Neuronal stem cell (in vitro differentiated cells): ENCODE measurements at regions not wholly inside any gene's neighbourhood (a gene's known extent, or its start where the extent isn't known, plus 50 kb on each side); places are given as distances from the start of the nearest gene placed in this dataset.

ENCODE experiments used
- DNase-seq: peaks from one replicate; pipeline ENCODE4 v3.0.0-alpha.2; 2013; ENCODE audit warnings: low spot score
- H2AFZ ChIP-seq: one replicate; pipeline ENCODE4 v1.6.1; 2013; ENCODE audit warnings: mild to moderate bottlenecking, low read length, inconsistent platforms
- H2AK5ac ChIP-seq: 2 replicates; pipeline ENCODE4 v1.6.1; 2013; ENCODE audit warnings: low read depth, mild to moderate bottlenecking, inconsistent platforms, low read length, moderate library complexity, mixed read lengths
- H2BK120ac ChIP-seq: 2 replicates; pipeline ENCODE4 v1.6.1; 2013; ENCODE audit warnings: low read depth, mild to moderate bottlenecking, inconsistent platforms, low read length, moderate library complexity, mixed read lengths
- H2BK12ac ChIP-seq: one replicate; pipeline ENCODE4 v1.6.1; 2013; ENCODE audit warnings: low read length, inconsistent platforms
- H2BK15ac ChIP-seq: 2 replicates; pipeline ENCODE4 v1.6.1; 2013; ENCODE audit warnings: mild to moderate bottlenecking, low read length, inconsistent platforms, mixed read lengths
- H2BK5ac ChIP-seq: one replicate; pipeline ENCODE4 v1.6.1; 2013; ENCODE audit warnings: inconsistent platforms, mild to moderate bottlenecking, low read length, moderate library complexity
- H3K14ac ChIP-seq: one replicate; pipeline ENCODE4 v1.6.1; 2013; ENCODE audit warnings: low read length, inconsistent platforms
- H3K18ac ChIP-seq: 2 replicates; pipeline ENCODE4 v1.6.1; 2013; ENCODE audit warnings: low read length, inconsistent platforms
- H3K23ac ChIP-seq: 2 replicates; pipeline ENCODE4 v1.6.1; 2013; ENCODE audit warnings: low read depth, mild to moderate bottlenecking, mixed read lengths, low read length, inconsistent platforms; ENCODE audit not compliant: poor library complexity
- H3K27ac ChIP-seq: replicated peaks from 3 replicates; pipeline ENCODE4 v1.5.1; 2013; ENCODE audit warnings: low read length, inconsistent platforms
- H3K27me3 ChIP-seq, 3 experiments: 2 replicates each; pipeline ENCODE4 v1.6.1; 2013; ENCODE audit warnings: low read length in 3 of 3, mild to moderate bottlenecking in 2 of 3, inconsistent platforms in 1 of 3, low read depth in 1 of 3, mixed read lengths in 1 of 3, moderate library complexity in 1 of 3; ENCODE audit not compliant: control insufficient read depth in 3 of 3, insufficient read depth in 3 of 3
- H3K36me3 ChIP-seq, 2 donors: replicated peaks in 1 of 2; 2 replicates each; pipeline ENCODE4 v1.6.1; 2013; ENCODE audit warnings: low read length in 2 of 2; ENCODE audit not compliant: control insufficient read depth in 2 of 2, insufficient read depth in 2 of 2
- H3K4ac ChIP-seq: 2 replicates; pipeline ENCODE4 v1.6.1; 2013; ENCODE audit warnings: inconsistent platforms, mild to moderate bottlenecking, low read length, moderate library complexity
- H3K4me1 ChIP-seq, 2 donors: 1 replicate in 1 of 2; 2 replicates in 1 of 2; pipeline ENCODE4 v1.6.1; 2013; ENCODE audit warnings: low read length in 2 of 2, low read depth in 1 of 2; ENCODE audit not compliant: control insufficient read depth in 2 of 2, insufficient read depth in 1 of 2
- H3K4me2 ChIP-seq: one replicate; pipeline ENCODE4 v1.6.1; 2013; ENCODE audit warnings: mild to moderate bottlenecking, low read length, inconsistent platforms; ENCODE audit not compliant: insufficient read depth, poor library complexity, severe bottlenecking
- H3K4me3 ChIP-seq, 2 donors: 2 replicates each; pipeline ENCODE4 v1.5.1; 2013; ENCODE audit warnings: low read length in 2 of 2, mild to moderate bottlenecking in 2 of 2, inconsistent platforms in 1 of 2, moderate library complexity in 1 of 2
- H3K79me1 ChIP-seq: one replicate; pipeline ENCODE4 v1.6.1; 2013; ENCODE audit warnings: low read depth, mild to moderate bottlenecking, inconsistent platforms, low read length, moderate library complexity
- H3K9ac ChIP-seq: one replicate; pipeline ENCODE4 v1.6.1; 2013; ENCODE audit warnings: mild to moderate bottlenecking, low read depth, low read length, inconsistent platforms; ENCODE audit not compliant: poor library complexity
- H3K9me3 ChIP-seq, 2 donors: replicated peaks in 1 of 2; 2 replicates each; pipeline versions ENCODE3 to v1.6.1; 2013; ENCODE audit warnings: low read length in 2 of 2, mild to moderate bottlenecking in 2 of 2, inconsistent platforms in 1 of 2, low read depth in 1 of 2, mixed read lengths in 1 of 2, moderate library complexity in 1 of 2; ENCODE audit not compliant: control insufficient read depth in 2 of 2, insufficient read depth in 1 of 2
- H4K8ac ChIP-seq: one replicate; pipeline ENCODE4 v1.6.1; 2013; ENCODE audit warnings: low read depth, mild to moderate bottlenecking, inconsistent platforms, low read length, moderate library complexity
- H4K91ac ChIP-seq: one replicate; pipeline ENCODE4 v1.6.1; 2013; ENCODE audit warnings: low read length, low read depth, mild to moderate bottlenecking, inconsistent platforms; ENCODE audit not compliant: poor library complexity
- WGBS, 2 donors: extraction: QIAGEN DNeasy Blood & Tissue Kit; methylation state at CpG; one replicate each; pipeline ENCODE4 v1.1.7; 2013; ENCODE audit warnings: missing lambda C conversion rate in 2 of 2, mixed read lengths in 1 of 2; ENCODE audit not compliant: insufficient read length in 2 of 2, insufficient replicate concordance in 1 of 2; ENCODE audit errors: extremely low coverage in 2 of 2; 5-methylcytosine and 5-hydroxymethylcytosine counted together

- WGBS, 2 donors: no CpG with 5 or more reads among the region's 3 CpGs
- no peak overlapping the region for H4K8ac ChIP-seq
- H2AFZ ChIP-seq: no peak overlapping the region
- H2BK5ac ChIP-seq: no peak overlapping the region
- no peak overlapping the region for H3K18ac ChIP-seq
- H3K9ac ChIP-seq: no peak overlapping the region
- H3K4me1 ChIP-seq: no peaks in the 10 kb centered on the region
- no peak overlapping the region for H2AK5ac ChIP-seq
- no peak overlapping the region for H2BK15ac ChIP-seq
- no peak overlapping the region for H3K14ac ChIP-seq
- no peak overlapping the region for H3K27ac ChIP-seq
- no peaks in the 10 kb centered on the region for H3K79me1 ChIP-seq
- no peak overlapping the region for H3K23ac ChIP-seq
- H3K4me3 ChIP-seq: no peak overlapping the region
- DNase-seq: no peak
- no peak overlapping the region for H3K4me2 ChIP-seq
- H3K27me3 ChIP-seq: no peaks in the 10 kb centered on the region
- H3K9me3 ChIP-seq: no peaks in the 10 kb centered on the region
- no peak overlapping the region for H2BK120ac ChIP-seq
- no peak overlapping the region for H2BK12ac ChIP-seq
- no peak overlapping the region for H4K91ac ChIP-seq
- no peak overlapping the region for H3K4ac ChIP-seq
- peaks cover 11 to 89% of the 10 kb centered on the region in 2 donors for H3K36me3 ChIP-seq
Measured at GRCh38 chr1:77632216-77632615, 50.2 kb downstream of the ZZZ3 start.

GRCh38 chr1:77631751-77632150, 50.7 kb downstream of the ZZZ3 start:
- no peak overlapping the region for H3K4me2 ChIP-seq
- H3K4me3 ChIP-seq: no peak overlapping the region
- H3K36me3 ChIP-seq: peaks cover 10 to 91% of the 10 kb centered on the region in 2 donors
- no CpG with 5 or more reads among the region's 1 CpG for WGBS, 2 donors
- no peak overlapping the region for H3K9ac ChIP-seq
- H3K27me3 ChIP-seq: no peaks in the 10 kb centered on the region
- no peak overlapping the region for H3K18ac ChIP-seq
- H2AK5ac ChIP-seq: no peak overlapping the region
- no peak overlapping the region for H2BK5ac ChIP-seq
- H2BK12ac ChIP-seq: no peak overlapping the region
- no peak overlapping the region for H4K8ac ChIP-seq
- DNase-seq: no peak
- H4K91ac ChIP-seq: no peak overlapping the region
- no peak overlapping the region for H3K4ac ChIP-seq
- no peak overlapping the region for H3K23ac ChIP-seq
- H2BK15ac ChIP-seq: no peak overlapping the region
- no peaks in the 10 kb centered on the region for H3K79me1 ChIP-seq
- no peak overlapping the region for H2BK120ac ChIP-seq
- H3K4me1 ChIP-seq: no peaks in the 10 kb centered on the region
- no peak overlapping the region for H3K14ac ChIP-seq
- H3K27ac ChIP-seq: no peak overlapping the region
- no peak overlapping the region for H2AFZ ChIP-seq
- peaks cover 0 to 2% of the 10 kb centered on the region in 2 donors for H3K9me3 ChIP-seq

GRCh38 chr1:77631302-77631701, 51.2 kb downstream of the ZZZ3 start:
- DNase-seq: no peak
- Histone ChIP-seq H2BK5ac (no peak overlapping the region), H3K9me3 (peaks cover 0 to 6% of the 10 kb centered on the region in 2 donors), H3K27me3 (no peaks in the 10 kb centered on the region), H3K27ac (no peak overlapping the region), H3K4me1 (no peaks in the 10 kb centered on the region), H4K8ac (no peak overlapping the region), H3K4ac (no peak overlapping the region), H2BK120ac (no peak overlapping the region), H2BK15ac (no peak overlapping the region), H3K4me2 (no peak overlapping the region), H2AFZ (no peak overlapping the region), H3K14ac (no peak overlapping the region), H3K36me3 (peaks cover 10 to 91% of the 10 kb centered on the region in 2 donors), H3K23ac (no peak overlapping the region), H2BK12ac (no peak overlapping the region), H4K91ac (no peak overlapping the region), H3K18ac (no peak overlapping the region), H3K79me1 (no peaks in the 10 kb centered on the region), H3K4me3 (no peak overlapping the region), H2AK5ac (no peak overlapping the region), H3K9ac (no peak overlapping the region)
- no CpG with 5 or more reads among the region's 1 CpG for WGBS, 2 donors

- peaks cover 10 to 85% of the 10 kb centered on the region in 2 donors for H3K36me3 ChIP-seq
- H3K14ac ChIP-seq: no peak overlapping the region
- DNase-seq: no peak
- H2AFZ ChIP-seq: no peak overlapping the region
- H3K4me1 ChIP-seq: peaks cover 0 to 5% of the 10 kb centered on the region in 2 donors
- no peak overlapping the region for H3K27ac ChIP-seq
- no peak overlapping the region for H3K4me3 ChIP-seq
- WGBS, 2 donors: no CpG with 5 or more reads among the region's 4 CpGs
- H3K23ac ChIP-seq: no peak overlapping the region
- H2AK5ac ChIP-seq: no peak overlapping the region
- H3K4ac ChIP-seq: no peak overlapping the region
- H4K8ac ChIP-seq: no peak overlapping the region
- no peak overlapping the region for H4K91ac ChIP-seq
- no peak overlapping the region for H3K9ac ChIP-seq
- no peak overlapping the region for H2BK15ac ChIP-seq
- H3K79me1 ChIP-seq: no peaks in the 10 kb centered on the region
- H3K4me2 ChIP-seq: no peak overlapping the region
- H3K18ac ChIP-seq: no peak overlapping the region
- no peaks in the 10 kb centered on the region for H3K27me3 ChIP-seq
- peaks cover 0 to 14% of the 10 kb centered on the region in 2 donors for H3K9me3 ChIP-seq
- H2BK12ac ChIP-seq: no peak overlapping the region
- no peak overlapping the region for H2BK5ac ChIP-seq
- no peak overlapping the region for H2BK120ac ChIP-seq
Measured at GRCh38 chr1:77627978-77628570, 54.4 kb downstream of the ZZZ3 start.
